ENCODE measurements at regions not wholly inside any gene's neighbourhood (a gene's known extent, or its start where the extent isn't known, plus 50 kb on each side); places are given as distances from the start of the nearest gene placed in this dataset.

DNA sequence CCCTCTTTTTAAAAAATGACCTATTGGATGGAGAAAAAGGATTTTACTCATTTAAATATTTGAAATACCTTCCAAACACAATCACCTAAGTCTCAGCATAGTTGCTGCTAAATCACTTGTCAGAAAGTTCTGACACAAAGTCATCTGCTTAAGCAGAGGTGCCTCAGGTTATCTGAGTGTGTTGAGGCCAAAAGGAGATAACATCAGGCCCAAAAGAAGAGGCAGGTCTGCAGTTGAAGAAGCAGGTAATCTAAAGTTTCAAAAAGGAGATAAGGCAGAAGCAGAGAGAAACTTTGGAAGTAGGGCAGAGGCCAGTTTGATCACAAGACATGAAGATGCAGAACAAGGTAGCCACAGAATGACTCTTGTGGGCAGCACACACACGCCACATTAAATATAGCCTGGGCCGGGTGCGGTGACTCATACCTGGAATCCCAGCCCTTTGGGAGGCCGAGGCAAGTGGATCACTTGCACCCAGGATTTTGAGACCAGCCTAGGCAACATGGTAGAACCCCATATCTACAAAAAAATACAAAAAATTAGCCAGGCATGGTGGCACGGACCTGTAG is 175.7 kb upstream of the API5 start:
- no peak for TF ChIP-seq EZH2 (IDR thresholded peaks at IDR 0.05; ENCODE audit: borderline replicate concordance, low read length)
- TF ChIP-seq, protein P1, sequence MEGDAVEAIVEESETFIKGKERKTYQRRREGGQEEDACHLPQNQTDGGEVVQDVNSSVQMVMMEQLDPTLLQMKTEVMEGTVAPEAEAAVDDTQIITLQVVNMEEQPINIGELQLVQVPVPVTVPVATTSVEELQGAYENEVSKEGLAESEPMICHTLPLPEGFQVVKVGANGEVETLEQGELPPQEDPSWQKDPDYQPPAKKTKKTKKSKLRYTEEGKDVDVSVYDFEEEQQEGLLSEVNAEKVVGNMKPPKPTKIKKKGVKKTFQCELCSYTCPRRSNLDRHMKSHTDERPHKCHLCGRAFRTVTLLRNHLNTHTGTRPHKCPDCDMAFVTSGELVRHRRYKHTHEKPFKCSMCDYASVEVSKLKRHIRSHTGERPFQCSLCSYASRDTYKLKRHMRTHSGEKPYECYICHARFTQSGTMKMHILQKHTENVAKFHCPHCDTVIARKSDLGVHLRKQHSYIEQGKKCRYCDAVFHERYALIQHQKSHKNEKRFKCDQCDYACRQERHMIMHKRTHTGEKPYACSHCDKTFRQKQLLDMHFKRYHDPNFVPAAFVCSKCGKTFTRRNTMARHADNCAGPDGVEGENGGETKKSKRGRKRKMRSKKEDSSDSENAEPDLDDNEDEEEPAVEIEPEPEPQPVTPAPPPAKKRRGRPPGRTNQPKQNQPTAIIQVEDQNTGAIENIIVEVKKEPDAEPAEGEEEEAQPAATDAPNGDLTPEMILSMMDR (conservative IDR thresholded peaks at IDR 0.05 in 1 of 2, IDR thresholded peaks at IDR 0.05 in 1 of 2; ENCODE audit: extremely low read depth in 1 of 2, insufficient read depth in 1 of 2, low read depth in 1 of 2, low read length in 2 of 2), result no peak
